ENCODE measurements at regions not wholly inside any gene's neighbourhood (a gene's known extent, or its start where the extent isn't known, plus 50 kb on each side); places are given as distances from the start of the nearest gene placed in this dataset.

- TF ChIP-seq CTCF (conservative IDR thresholded peaks at IDR 0.05 in 1 of 2, IDR thresholded peaks at IDR 0.05 in 1 of 2; ENCODE audit: extremely low read depth in 1 of 2, insufficient read depth in 1 of 2, low read depth in 1 of 2, low read length in 2 of 2) = no peak
- no peak for TF ChIP-seq EZH2 (IDR thresholded peaks at IDR 0.05; ENCODE audit: borderline replicate concordance, low read length)
Measured at GRCh38 chr4:95714571-95714970, 125.3 kb upstream of the PDHA2 start.
